ENCODE measurements at regions not wholly inside any gene's neighbourhood (a gene's known extent, or its start where the extent isn't known, plus 50 kb on each side); places are given as distances from the start of the nearest gene placed in this dataset.
"Not testable (repeated sequence)": the region's sequence is repeated elsewhere in the genome, so short reads cannot be mapped to it uniquely, and the experiment has no call there.

GRCh38 chr2:111602259-111602658, 281.7 kb downstream of the ANAPC1 start:
- H3K9ac ChIP-seq (ENCODE audit: low read length in 3 of 3); H3K9me3 ChIP-seq (ENCODE audit: control insufficient read depth in 2 of 3, insufficient read depth in 1 of 3, low read length in 3 of 3); DNase-seq; H3K4me1 ChIP-seq (ENCODE audit: control insufficient read depth in 2 of 3, insufficient read depth in 2 of 3, low read depth in 1 of 3, low read length in 3 of 3); intact Hi-C loops (cut with DNase I); FAIRE-seq; H3K36me3 ChIP-seq (ENCODE audit: control insufficient read depth in 2 of 3, insufficient read depth in 3 of 3, low read length in 3 of 3); H3K27ac ChIP-seq (ENCODE audit: low read depth in 2 of 2, low read length in 2 of 2); H3K4me3 ChIP-seq (ENCODE audit: low read length in 3 of 3); H3K27me3 ChIP-seq (ENCODE audit: control insufficient read depth, insufficient read depth, low read length): not testable (repeated sequence)

GRCh38 chr2:111605798-111606197, 278.2 kb downstream of the ANAPC1 start:
- FAIRE-seq; H3K27me3 ChIP-seq (ENCODE audit: control insufficient read depth, insufficient read depth, low read length); intact Hi-C loops (cut with DNase I); H3K4me3 ChIP-seq (ENCODE audit: low read length in 3 of 3); H3K4me1 ChIP-seq (ENCODE audit: control insufficient read depth in 2 of 3, insufficient read depth in 2 of 3, low read depth in 1 of 3, low read length in 3 of 3); H3K9me3 ChIP-seq (ENCODE audit: control insufficient read depth in 2 of 3, insufficient read depth in 1 of 3, low read length in 3 of 3); DNase-seq; H3K36me3 ChIP-seq (ENCODE audit: control insufficient read depth in 2 of 3, insufficient read depth in 3 of 3, low read length in 3 of 3); H3K9ac ChIP-seq (ENCODE audit: low read length in 3 of 3); H3K27ac ChIP-seq (ENCODE audit: low read depth in 2 of 2, low read length in 2 of 2): not testable (repeated sequence)

- DNase-seq; H3K9me3 ChIP-seq (ENCODE audit: control insufficient read depth in 2 of 3, insufficient read depth in 1 of 3, low read length in 3 of 3); H3K36me3 ChIP-seq (ENCODE audit: control insufficient read depth in 2 of 3, insufficient read depth in 3 of 3, low read length in 3 of 3); H3K9ac ChIP-seq (ENCODE audit: low read length in 3 of 3); FAIRE-seq; H3K4me1 ChIP-seq (ENCODE audit: control insufficient read depth in 2 of 3, insufficient read depth in 2 of 3, low read depth in 1 of 3, low read length in 3 of 3); H3K27ac ChIP-seq (ENCODE audit: low read depth in 2 of 2, low read length in 2 of 2); H3K4me3 ChIP-seq (ENCODE audit: low read length in 3 of 3); intact Hi-C loops (cut with DNase I); H3K27me3 ChIP-seq (ENCODE audit: control insufficient read depth, insufficient read depth, low read length): not testable (repeated sequence)
Measured at GRCh38 chr2:111606632-111607031, 277.4 kb downstream of the ANAPC1 start.

- H3K4me3 ChIP-seq (ENCODE audit: low read length in 3 of 3); DNase-seq; H3K9me3 ChIP-seq (ENCODE audit: control insufficient read depth in 2 of 3, insufficient read depth in 1 of 3, low read length in 3 of 3); FAIRE-seq; H3K4me1 ChIP-seq (ENCODE audit: control insufficient read depth in 2 of 3, insufficient read depth in 2 of 3, low read depth in 1 of 3, low read length in 3 of 3); H3K27ac ChIP-seq (ENCODE audit: low read depth in 2 of 2, low read length in 2 of 2); H3K9ac ChIP-seq (ENCODE audit: low read length in 3 of 3); H3K27me3 ChIP-seq (ENCODE audit: control insufficient read depth, insufficient read depth, low read length); intact Hi-C loops (cut with DNase I); H3K36me3 ChIP-seq (ENCODE audit: control insufficient read depth in 2 of 3, insufficient read depth in 3 of 3, low read length in 3 of 3): not testable (repeated sequence)
Measured at GRCh38 chr2:111609146-111609844, 274.7 kb downstream of the ANAPC1 start.

GRCh38 chr2:111610035-111610434, 274.0 kb downstream of the ANAPC1 start:
- H3K4me3 ChIP-seq (ENCODE audit: low read length in 3 of 3); FAIRE-seq: not testable (repeated sequence)

GRCh38 chr2:111616651-111617218, 267.3 kb downstream of the ANAPC1 start:
- TF ChIP-seq CTCF (IDR thresholded peaks at IDR 0.05; ENCODE audit: borderline replicate concordance, extremely low read depth, insufficient read depth), result no peak
- FAIRE-seq (no peak), DNase-seq (no peak)
- H3K27me3 ChIP-seq (ENCODE audit: control insufficient read depth, insufficient read depth, low read length), result no peaks in the 10 kb centered on the region
- H3K4me1 ChIP-seq (ENCODE audit: control insufficient read depth in 2 of 3, insufficient read depth in 2 of 3, low read depth in 1 of 3, low read length in 3 of 3), result peaks cover 5 to 13% (median 9%) of the 10 kb centered on the region in 3 donors
- H3K9ac ChIP-seq (ENCODE audit: low read length in 3 of 3), result no peak overlapping the region
- H3K4me3 ChIP-seq (ENCODE audit: low read length in 3 of 3), result no peak overlapping the region
- no peaks in the 10 kb centered on the region for H3K9me3 ChIP-seq (ENCODE audit: control insufficient read depth in 2 of 3, insufficient read depth in 1 of 3, low read length in 3 of 3)
- H3K27ac ChIP-seq (ENCODE audit: low read depth in 2 of 2, low read length in 2 of 2), result no peak overlapping the region
- intact Hi-C loops (cut with DNase I), result no loop called here
- no peaks in the 10 kb centered on the region for H3K36me3 ChIP-seq (ENCODE audit: control insufficient read depth in 2 of 3, insufficient read depth in 3 of 3, low read length in 3 of 3)

More at GRCh38 chr2:111610035-111610434, 274.0 kb downstream of the ANAPC1 start:
- intact Hi-C loops (cut with DNase I); H3K9ac ChIP-seq (ENCODE audit: low read length in 3 of 3); H3K27ac ChIP-seq (ENCODE audit: low read depth in 2 of 2, low read length in 2 of 2); H3K4me1 ChIP-seq (ENCODE audit: control insufficient read depth in 2 of 3, insufficient read depth in 2 of 3, low read depth in 1 of 3, low read length in 3 of 3); H3K27me3 ChIP-seq (ENCODE audit: control insufficient read depth, insufficient read depth, low read length); H3K9me3 ChIP-seq (ENCODE audit: control insufficient read depth in 2 of 3, insufficient read depth in 1 of 3, low read length in 3 of 3); H3K36me3 ChIP-seq (ENCODE audit: control insufficient read depth in 2 of 3, insufficient read depth in 3 of 3, low read length in 3 of 3); DNase-seq: not testable (repeated sequence)

Measured in kidney (tissue), 13 donors.